ENCODE measurements at regions not wholly inside any gene's neighbourhood (a gene's known extent, or its start where the extent isn't known, plus 50 kb on each side); places are given as distances from the start of the nearest gene placed in this dataset.
"Not testable (repeated sequence)": the region's sequence is repeated elsewhere in the genome, so short reads cannot be mapped to it uniquely, and the experiment has no call there.

DNA sequence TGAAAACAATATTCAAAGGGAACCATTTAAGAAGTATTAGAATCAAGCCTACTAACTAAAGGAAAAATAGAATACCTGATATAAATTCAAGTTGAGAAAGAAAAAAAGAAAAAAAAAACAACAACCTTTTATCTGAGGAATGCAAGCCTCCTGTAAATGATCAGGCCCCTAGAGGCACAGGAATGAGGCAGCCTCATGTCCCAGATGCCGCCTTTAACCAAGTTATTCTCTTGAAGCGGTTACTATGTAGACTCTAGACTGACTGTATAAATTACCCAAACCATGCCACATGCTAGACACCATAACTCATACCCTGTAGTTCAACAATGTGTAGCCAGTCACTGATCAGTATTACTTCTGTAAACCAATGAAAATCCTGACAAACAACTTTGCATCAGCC lies 929.6 kb downstream of the TAF11L14 start:
- in situ Hi-C loops (cut with HindIII; ENCODE audit: low sequenced_read_pairs): no loop called here
- DNase-seq (ENCODE audit: low read depth, low spot score): no peak
- TF ChIP-seq, protein P1, sequence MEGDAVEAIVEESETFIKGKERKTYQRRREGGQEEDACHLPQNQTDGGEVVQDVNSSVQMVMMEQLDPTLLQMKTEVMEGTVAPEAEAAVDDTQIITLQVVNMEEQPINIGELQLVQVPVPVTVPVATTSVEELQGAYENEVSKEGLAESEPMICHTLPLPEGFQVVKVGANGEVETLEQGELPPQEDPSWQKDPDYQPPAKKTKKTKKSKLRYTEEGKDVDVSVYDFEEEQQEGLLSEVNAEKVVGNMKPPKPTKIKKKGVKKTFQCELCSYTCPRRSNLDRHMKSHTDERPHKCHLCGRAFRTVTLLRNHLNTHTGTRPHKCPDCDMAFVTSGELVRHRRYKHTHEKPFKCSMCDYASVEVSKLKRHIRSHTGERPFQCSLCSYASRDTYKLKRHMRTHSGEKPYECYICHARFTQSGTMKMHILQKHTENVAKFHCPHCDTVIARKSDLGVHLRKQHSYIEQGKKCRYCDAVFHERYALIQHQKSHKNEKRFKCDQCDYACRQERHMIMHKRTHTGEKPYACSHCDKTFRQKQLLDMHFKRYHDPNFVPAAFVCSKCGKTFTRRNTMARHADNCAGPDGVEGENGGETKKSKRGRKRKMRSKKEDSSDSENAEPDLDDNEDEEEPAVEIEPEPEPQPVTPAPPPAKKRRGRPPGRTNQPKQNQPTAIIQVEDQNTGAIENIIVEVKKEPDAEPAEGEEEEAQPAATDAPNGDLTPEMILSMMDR (IDR thresholded peaks at IDR 0.05; ENCODE audit: low read depth, low read length): no peak
- H3K4me3 ChIP-seq (ENCODE audit: low read depth, low read length): no peak overlapping the region

DNA sequence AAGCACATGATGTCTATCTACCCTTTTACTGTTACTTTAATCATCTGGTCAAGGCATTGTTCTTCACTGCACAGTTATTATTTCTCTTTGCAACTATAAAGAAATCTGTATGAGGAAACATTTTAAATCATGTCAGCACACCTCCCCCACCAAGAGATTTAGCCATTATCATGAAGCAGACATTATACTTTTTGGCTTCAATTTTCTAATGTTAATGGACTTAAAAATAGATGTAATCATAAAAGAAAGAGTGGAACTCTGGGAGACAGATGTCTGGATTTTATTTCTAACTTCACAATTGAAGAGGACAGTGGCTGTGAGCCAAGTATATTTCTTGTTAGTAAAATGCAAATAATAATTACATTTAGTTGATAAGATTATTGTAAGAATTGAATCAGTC lies 932.4 kb downstream of the TAF11L14 start:
- TF ChIP-seq, protein P1 (IDR thresholded peaks at IDR 0.05; ENCODE audit: low read depth, low read length): no peak

DNA sequence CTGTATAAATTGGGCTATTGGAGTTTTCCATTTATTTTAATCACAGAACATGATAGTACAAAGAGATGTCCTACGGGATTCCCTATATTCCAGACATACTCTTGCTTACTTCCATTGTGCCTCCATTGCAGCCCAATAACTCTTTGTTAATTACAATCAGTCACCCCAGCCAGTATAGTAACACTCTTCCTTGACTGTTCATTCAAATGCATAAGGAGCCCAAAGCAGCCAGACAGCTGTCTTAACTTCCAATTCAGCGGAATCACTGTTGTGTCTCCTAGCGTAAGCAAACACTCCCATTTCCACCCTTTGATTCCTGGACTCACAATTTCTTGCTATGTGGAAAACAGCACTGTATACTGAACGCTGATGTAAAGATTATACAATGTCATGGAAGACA lies 942.3 kb downstream of the TAF11L14 start:
- H3K4me3 ChIP-seq (ENCODE audit: low read depth, low read length): no peak overlapping the region
- no peak for DNase-seq (ENCODE audit: low read depth, low spot score)
- in situ Hi-C loops (cut with HindIII; ENCODE audit: low sequenced_read_pairs): no loop called here
- TF ChIP-seq, protein P1 (IDR thresholded peaks at IDR 0.05; ENCODE audit: low read depth, low read length): no peak

More for the DNA sequence above, 932.4 kb downstream of the TAF11L14 start:
- no peak for DNase-seq (ENCODE audit: low read depth, low spot score)
- H3K4me3 ChIP-seq (ENCODE audit: low read depth, low read length): no peak overlapping the region
- in situ Hi-C loops (cut with HindIII; ENCODE audit: low sequenced_read_pairs): no loop called here

DNA sequence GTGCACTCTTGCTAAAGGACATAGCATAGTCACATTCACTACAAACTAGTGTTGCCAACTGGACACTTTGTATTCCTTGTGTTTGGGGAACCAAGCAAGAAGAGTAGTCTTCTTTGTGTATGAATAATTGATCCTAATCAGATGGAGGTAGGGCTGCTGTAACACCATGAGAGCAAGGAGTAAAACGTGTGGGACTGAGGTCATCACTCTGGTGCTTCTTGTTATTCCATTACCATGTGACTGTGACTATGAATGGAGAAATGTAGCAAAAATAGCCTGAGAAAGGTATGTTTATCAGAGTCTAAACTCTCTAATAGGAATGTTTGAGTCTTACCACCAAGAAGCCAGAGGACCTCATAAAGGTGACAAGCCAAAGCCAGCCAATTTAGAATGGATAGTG lies 966.9 kb downstream of the TAF11L14 start:
- no peak for DNase-seq (ENCODE audit: low read depth, low spot score)
- no peak overlapping the region for H3K4me3 ChIP-seq (ENCODE audit: low read depth, low read length)
- TF ChIP-seq, protein P1 (IDR thresholded peaks at IDR 0.05; ENCODE audit: low read depth, low read length): no peak
- in situ Hi-C loops (cut with HindIII; ENCODE audit: low sequenced_read_pairs): no loop called here

DNA sequence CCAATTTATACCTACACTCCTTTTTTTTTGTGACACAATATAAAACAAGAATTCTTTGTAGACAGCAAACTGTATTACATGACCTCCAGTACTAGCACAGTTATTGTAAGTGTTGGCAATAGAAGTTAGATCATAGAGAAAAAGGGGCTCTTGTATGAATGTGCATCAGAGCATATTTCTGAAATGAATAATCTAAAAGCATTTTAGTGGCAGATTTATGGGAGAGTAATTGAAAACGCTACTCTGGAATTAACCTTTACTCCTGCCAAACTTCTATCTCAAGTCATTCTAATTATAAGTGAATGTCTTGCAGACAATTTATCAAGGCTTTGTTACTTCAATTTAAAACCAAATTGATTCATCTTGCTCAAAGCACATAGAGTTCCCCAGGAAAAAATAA lies 968.1 kb downstream of the TAF11L14 start:
- no peak for DNase-seq (ENCODE audit: low read depth, low spot score)
- in situ Hi-C loops (cut with HindIII; ENCODE audit: low sequenced_read_pairs): no loop called here
- H3K4me3 ChIP-seq (ENCODE audit: low read depth, low read length): no peak overlapping the region
- TF ChIP-seq, protein P1 (IDR thresholded peaks at IDR 0.05; ENCODE audit: low read depth, low read length): no peak

DNA sequence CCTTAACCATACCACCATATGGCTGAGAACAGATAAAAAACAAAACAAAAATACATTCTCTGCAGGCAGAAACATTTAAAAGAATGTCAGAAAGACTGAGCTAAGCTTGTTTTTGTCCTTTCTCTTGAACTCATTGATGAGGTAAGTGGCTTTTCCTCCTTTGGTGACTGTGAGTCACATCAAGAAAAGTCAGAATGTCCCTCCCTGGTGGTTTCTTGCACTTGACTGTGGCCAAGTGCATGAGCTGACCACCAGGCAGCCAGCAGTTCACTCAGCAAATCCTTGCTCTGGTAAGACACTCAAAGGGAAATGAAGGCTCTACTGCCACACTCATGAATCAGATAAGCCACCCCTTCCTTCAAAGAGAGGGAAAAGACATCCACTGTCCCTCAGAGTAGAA lies 970.9 kb downstream of the TAF11L14 start:
- H3K4me3 ChIP-seq (ENCODE audit: low read depth, low read length): no peak overlapping the region
- no peak for DNase-seq (ENCODE audit: low read depth, low spot score)
- in situ Hi-C loops (cut with HindIII; ENCODE audit: low sequenced_read_pairs): no loop called here
- TF ChIP-seq, protein P1 (IDR thresholded peaks at IDR 0.05; ENCODE audit: low read depth, low read length): no peak

DNA sequence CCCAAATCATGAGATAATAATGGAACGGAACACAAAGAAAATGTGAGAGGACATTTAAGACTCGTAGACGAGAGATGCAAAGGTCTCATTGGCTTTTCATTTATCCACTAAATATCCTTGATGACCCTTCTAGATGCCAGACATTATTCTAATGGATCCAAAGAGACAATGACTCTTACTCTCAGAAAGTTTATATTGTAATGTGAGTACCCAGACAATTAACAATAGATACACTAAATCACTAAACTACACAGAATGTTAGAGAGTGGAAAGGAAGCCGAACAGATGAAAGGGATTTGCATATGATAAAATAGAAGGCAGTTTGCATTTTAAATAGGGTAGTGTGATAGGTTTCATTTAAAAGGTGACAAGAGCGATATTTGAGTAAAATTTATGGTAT lies 973.3 kb downstream of the TAF11L14 start:
- DNase-seq (ENCODE audit: low read depth, low spot score): no peak

DNA sequence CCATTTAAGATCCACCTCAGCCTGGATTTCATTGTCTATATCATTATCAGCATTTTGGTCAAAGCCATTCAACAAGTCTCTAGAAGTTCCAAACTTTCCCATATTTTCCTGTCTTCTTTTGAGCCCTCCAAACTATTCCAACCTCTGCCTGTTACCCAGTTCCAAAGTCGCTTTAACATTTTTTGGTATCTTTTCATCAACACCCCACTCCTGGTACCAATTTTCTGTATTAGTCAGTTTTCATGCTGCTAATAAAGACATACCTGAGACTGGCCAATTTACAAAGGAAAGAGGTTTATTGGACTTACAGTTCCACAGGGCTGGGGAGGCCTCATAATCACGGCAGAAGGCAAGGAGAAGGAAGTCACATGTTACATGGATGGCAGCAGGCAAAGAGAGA lies 982.9 kb downstream of the TAF11L14 start:
- in situ Hi-C loops (cut with HindIII; ENCODE audit: low sequenced_read_pairs); H3K4me3 ChIP-seq (ENCODE audit: low read depth, low read length); DNase-seq (ENCODE audit: low read depth, low spot score): not testable (repeated sequence)

More for the DNA sequence above, 973.3 kb downstream of the TAF11L14 start:
- TF ChIP-seq, protein P1 (IDR thresholded peaks at IDR 0.05; ENCODE audit: low read depth, low read length): no peak
- H3K4me3 ChIP-seq (ENCODE audit: low read depth, low read length): no peak overlapping the region
- in situ Hi-C loops (cut with HindIII; ENCODE audit: low sequenced_read_pairs): no loop called here

Measured in astrocyte of the spinal cord (primary cell).